MM.1S (cell line): ENCODE measurements at regions not wholly inside any gene's neighbourhood (a gene's known extent, or its start where the extent isn't known, plus 50 kb on each side); places are given as distances from the start of the nearest gene placed in this dataset.
A peak's percentile ranks its signal among the peaks of the same experiment; 100 is the strongest.

Experiments used
- DNase-seq: peaks from one replicate; pipeline ENCODE4 v3.0.0-alpha.2; 2015
- H2AFZ ChIP-seq: fragments of 300-600 bp; sonication (generic); 2 replicates; pipeline ENCODE4 v1.6.0; 2016; ENCODE audit warnings: antibody characterized with exemption, low read length
- H3F3A ChIP-seq: fragments of 300-600 bp; sonication (generic); 2 replicates; pipeline ENCODE4 v1.6.1; 2016; ENCODE audit warnings: mild to moderate bottlenecking, antibody characterized with exemption, low read length, moderate library complexity, mixed read lengths; ENCODE audit not compliant: insufficient read depth
- H3K27ac ChIP-seq: fragments of 300-600 bp; sonication (generic); 2 replicates; pipeline ENCODE4 v1.5.1; 2016; ENCODE audit warnings: mild to moderate bottlenecking, low read length
- H3K27me3 ChIP-seq: fragments of 300-600 bp; sonication (generic); replicated peaks from 2 replicates; pipeline ENCODE4 v1.6.0; 2016; ENCODE audit warnings: low read length; ENCODE audit not compliant: insufficient read depth
- H3K36me3 ChIP-seq: fragments of 300-600 bp; sonication (generic); replicated peaks from 2 replicates; pipeline ENCODE4 v1.6.1; 2016; ENCODE audit warnings: mild to moderate bottlenecking, low read length, mixed read lengths; ENCODE audit not compliant: insufficient read depth
- H3K4me1 ChIP-seq: fragments of 300-600 bp; sonication (generic); 2 replicates; pipeline ENCODE4 v1.6.1; 2016; ENCODE audit warnings: low read length, mixed read lengths
- H3K4me2 ChIP-seq: fragments of 300-600 bp; sonication (generic); 2 replicates; pipeline ENCODE4 v1.6.0; 2016; ENCODE audit warnings: low read depth, low read length
- H3K4me3 ChIP-seq: fragments of 300-600 bp; sonication (generic); 2 replicates; pipeline ENCODE4 v1.5.1; 2016; ENCODE audit warnings: low read length, mixed read lengths
- H3K79me2 ChIP-seq: fragments of 300-600 bp; sonication (generic); 2 replicates; pipeline ENCODE4 v1.6.1; 2016; ENCODE audit warnings: mixed run types, low read length, mixed read lengths
- H3K9ac ChIP-seq: fragments of 300-600 bp; sonication (generic); 2 replicates; pipeline ENCODE4 v1.6.1; 2016; ENCODE audit warnings: low read length, mixed read lengths
- H3K9me2 ChIP-seq: fragments of 300-600 bp; sonication (generic); replicated peaks from 2 replicates; pipeline ENCODE4 v1.6.1; 2016; ENCODE audit warnings: mild to moderate bottlenecking, low read length, mixed read lengths; ENCODE audit not compliant: insufficient read depth
- H3K9me3 ChIP-seq: fragments of 300-600 bp; sonication (generic); replicated peaks from 2 replicates; pipeline ENCODE4 v1.6.1; 2016; ENCODE audit warnings: mild to moderate bottlenecking, low read length, mixed read lengths; ENCODE audit not compliant: insufficient read depth
- H4K20me1 ChIP-seq: fragments of 300-600 bp; sonication (generic); 2 replicates; pipeline ENCODE4 v1.6.1; 2016; ENCODE audit warnings: mild to moderate bottlenecking, low read length, moderate library complexity, mixed read lengths; ENCODE audit not compliant: insufficient read depth
- CTCF ChIP-seq: fragments of 300-600 bp; sonication (generic); IDR thresholded peaks from 2 replicates; pipeline ENCODE4 v1.5.1; 2016; ENCODE audit warnings: antibody characterized with exemption, low read length, mixed read lengths
- EZH2 ChIP-seq: fragments of 300-600 bp; sonication (generic); optimal IDR thresholded peaks from 2 replicates; pipeline ENCODE3; 2017; ENCODE audit warnings: low read depth, mild to moderate bottlenecking, antibody characterized with exemption, low read length, mixed read lengths
- EZH2phosphoT487 ChIP-seq: fragments of 300-600 bp; sonication (generic); IDR thresholded peaks from 2 replicates; pipeline ENCODE4 v1.6.1; 2018; ENCODE audit warnings: antibody characterized with exemption, low read length

GRCh38 chr12:58186401-58186800, 245.0 kb downstream of the ATP23 start:
- Histone ChIP-seq H3K9ac (no peak overlapping the region), H3K27ac (no peak overlapping the region), H3K4me1 (peaks cover 10% of the 10 kb centered on the region; the same call in 1 of the 2 replicates), H4K20me1 (no peaks in the 10 kb centered on the region), H3K4me2 (no peak overlapping the region), H3K27me3 (no peaks in the 10 kb centered on the region), H3K9me2 (no peaks in the 10 kb centered on the region), H3K36me3 (no peaks in the 10 kb centered on the region), H3K9me3 (no peaks in the 10 kb centered on the region), H2AFZ (no peak overlapping the region), H3K4me3 (no peak overlapping the region), H3F3A (no peaks in the 10 kb centered on the region), H3K79me2 (no peaks in the 10 kb centered on the region)
- no peak for TF ChIP-seq EZH2
- no peak for TF ChIP-seq EZH2phosphoT487
- no peak for TF ChIP-seq CTCF
- no peak for DNase-seq

- TF ChIP-seq CTCF (no peak), EZH2phosphoT487 (no peak), EZH2 (no peak)
- Histone ChIP-seq H2AFZ (peak overlapping the region; percentile 32), H4K20me1 (no peaks in the 10 kb centered on the region), H3K36me3 (no peaks in the 10 kb centered on the region), H3K9me2 (no peaks in the 10 kb centered on the region), H3K4me2 (0 out of 2 replicates have a peak overlapping the region, but pooled peaks have one; percentile 4), H3K27ac (no peak overlapping the region), H3K9me3 (no peaks in the 10 kb centered on the region), H3K9ac (no peak overlapping the region), H3K27me3 (no peaks in the 10 kb centered on the region), H3F3A (no peaks in the 10 kb centered on the region), H3K79me2 (no peaks in the 10 kb centered on the region), H3K4me3 (no peak overlapping the region), H3K4me1 (peaks cover 10% of the 10 kb centered on the region; the same call in 1 of the 2 replicates)
- DNase-seq: peak; percentile 46
Measured at GRCh38 chr12:58186914-58187313, 245.5 kb downstream of the ATP23 start.

GRCh38 chr12:58189030-58189429, 247.7 kb downstream of the ATP23 start:
- Histone ChIP-seq H3K4me3 (no peak overlapping the region), H3K9me3 (no peaks in the 10 kb centered on the region), H3K4me1 (peaks cover 10% of the 10 kb centered on the region; the same call in 1 of the 2 replicates), H4K20me1 (no peaks in the 10 kb centered on the region), H3K4me2 (no peak overlapping the region), H3F3A (no peaks in the 10 kb centered on the region), H3K27me3 (no peaks in the 10 kb centered on the region), H3K27ac (no peak overlapping the region), H3K79me2 (no peaks in the 10 kb centered on the region), H2AFZ (no peak overlapping the region), H3K36me3 (no peaks in the 10 kb centered on the region), H3K9me2 (no peaks in the 10 kb centered on the region), H3K9ac (no peak overlapping the region)
- TF ChIP-seq CTCF (no peak), EZH2 (no peak), EZH2phosphoT487 (no peak)
- DNase-seq: no peak
